KMS-11 (cell line): ENCODE measurements at regions not wholly inside any gene's neighbourhood (a gene's known extent, or its start where the extent isn't known, plus 50 kb on each side); places are given as distances from the start of the nearest gene placed in this dataset.
"Not testable (repeated sequence)": the region's sequence is repeated elsewhere in the genome, so short reads cannot be mapped to it uniquely, and the experiment has no call there.

Experiments
- H2AFZ ChIP-seq: fragments of 200-600 bp; sonication (generic); 2 replicates; pipeline ENCODE4 v1.6.1; 2016; ENCODE audit warnings: antibody characterized with exemption, mixed run types, low read depth
- H3K27ac ChIP-seq: fragments of 200-600 bp; sonication (generic); 2 replicates; pipeline ENCODE4 v1.6.1; 2016; ENCODE audit warnings: mild to moderate bottlenecking, mixed run types
- H3K27me3 ChIP-seq: fragments of 200-600 bp; sonication (generic); 2 replicates; pipeline ENCODE4 v1.6.1; 2017; ENCODE audit warnings: mild to moderate bottlenecking, low read depth, mixed run types, moderate library complexity; ENCODE audit not compliant: insufficient read depth
- H3K36me3 ChIP-seq: fragments of 200-600 bp; sonication (generic); 2 replicates; pipeline ENCODE4 v1.6.1; 2017; ENCODE audit warnings: mild to moderate bottlenecking, mixed run types; ENCODE audit not compliant: insufficient read depth
- H3K4me1 ChIP-seq: fragments of 200-600 bp; sonication (generic); 2 replicates; pipeline ENCODE4 v1.6.1; 2016; ENCODE audit warnings: mild to moderate bottlenecking, low read depth, mixed run types; ENCODE audit not compliant: poor library complexity, severe bottlenecking
- H3K4me2 ChIP-seq: fragments of 200-600 bp; sonication (generic); 2 replicates; pipeline ENCODE4 v1.7.0; 2016; ENCODE audit warnings: mild to moderate bottlenecking, mixed run types
- H3K4me3 ChIP-seq: fragments of 200-600 bp; sonication (generic); IDR thresholded peaks from 2 replicates; pipeline ENCODE4 v1.6.1; 2017; ENCODE audit warnings: low read depth, low read length, mixed read lengths; ENCODE audit not compliant: insufficient read depth
- H3K79me2 ChIP-seq: fragments of 200-600 bp; sonication (generic); 2 replicates; pipeline ENCODE4 v1.6.1; 2016; ENCODE audit warnings: low read depth, mixed run types; ENCODE audit not compliant: insufficient read depth
- H3K9ac ChIP-seq: fragments of 200-600 bp; sonication (generic); 2 replicates; pipeline ENCODE4 v1.6.1; 2016; ENCODE audit warnings: mild to moderate bottlenecking, mixed run types
- H4K20me1 ChIP-seq: fragments of 200-600 bp; sonication (generic); 2 replicates; pipeline ENCODE4 v1.6.1; 2016; ENCODE audit warnings: mild to moderate bottlenecking, mixed run types; ENCODE audit not compliant: insufficient read depth
- TF ChIP-seq, protein P1 (sequence below): fragments of 200-600 bp; sonication (generic); conservative IDR thresholded peaks from 2 replicates; pipeline ENCODE4 v1.6.1; 2017; ENCODE audit warnings: low read depth, mild to moderate bottlenecking, antibody characterized with exemption, low read length, moderate library complexity, mixed read lengths

DNA sequence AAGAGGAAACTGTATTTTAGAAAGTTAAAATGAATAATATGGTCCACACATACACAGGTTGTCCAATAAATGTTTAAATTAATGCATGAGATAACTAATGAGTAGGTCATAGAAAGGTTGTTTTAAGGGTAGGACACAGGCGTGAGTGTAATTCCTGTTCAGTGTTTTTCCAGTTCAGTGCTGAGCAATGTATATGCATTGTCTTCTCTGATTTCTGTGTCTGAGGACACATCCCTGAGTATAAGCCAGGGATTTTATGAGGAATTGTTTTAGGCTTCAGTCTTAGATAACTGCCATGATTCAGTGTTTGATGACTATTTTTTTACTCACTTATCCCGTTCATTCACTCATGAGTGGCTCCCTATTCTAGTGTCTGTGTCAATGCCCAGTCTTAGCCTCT is 298.5 kb upstream of the TBX18 start:
- no peaks in the 10 kb centered on the region for H3K27me3 ChIP-seq
- H3K9ac ChIP-seq, result no peak overlapping the region
- H3K36me3 ChIP-seq, result no peaks in the 10 kb centered on the region
- H3K4me3 ChIP-seq, result no peak overlapping the region
- no peaks in the 10 kb centered on the region for H4K20me1 ChIP-seq
- TF ChIP-seq, protein P1, sequence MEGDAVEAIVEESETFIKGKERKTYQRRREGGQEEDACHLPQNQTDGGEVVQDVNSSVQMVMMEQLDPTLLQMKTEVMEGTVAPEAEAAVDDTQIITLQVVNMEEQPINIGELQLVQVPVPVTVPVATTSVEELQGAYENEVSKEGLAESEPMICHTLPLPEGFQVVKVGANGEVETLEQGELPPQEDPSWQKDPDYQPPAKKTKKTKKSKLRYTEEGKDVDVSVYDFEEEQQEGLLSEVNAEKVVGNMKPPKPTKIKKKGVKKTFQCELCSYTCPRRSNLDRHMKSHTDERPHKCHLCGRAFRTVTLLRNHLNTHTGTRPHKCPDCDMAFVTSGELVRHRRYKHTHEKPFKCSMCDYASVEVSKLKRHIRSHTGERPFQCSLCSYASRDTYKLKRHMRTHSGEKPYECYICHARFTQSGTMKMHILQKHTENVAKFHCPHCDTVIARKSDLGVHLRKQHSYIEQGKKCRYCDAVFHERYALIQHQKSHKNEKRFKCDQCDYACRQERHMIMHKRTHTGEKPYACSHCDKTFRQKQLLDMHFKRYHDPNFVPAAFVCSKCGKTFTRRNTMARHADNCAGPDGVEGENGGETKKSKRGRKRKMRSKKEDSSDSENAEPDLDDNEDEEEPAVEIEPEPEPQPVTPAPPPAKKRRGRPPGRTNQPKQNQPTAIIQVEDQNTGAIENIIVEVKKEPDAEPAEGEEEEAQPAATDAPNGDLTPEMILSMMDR, result no peak
- H3K27ac ChIP-seq, result no peak overlapping the region
- H3K79me2 ChIP-seq, result no peaks in the 10 kb centered on the region
- H2AFZ ChIP-seq, result no peak overlapping the region
- no peak overlapping the region for H3K4me2 ChIP-seq
- no peaks in the 10 kb centered on the region for H3K4me1 ChIP-seq

DNA sequence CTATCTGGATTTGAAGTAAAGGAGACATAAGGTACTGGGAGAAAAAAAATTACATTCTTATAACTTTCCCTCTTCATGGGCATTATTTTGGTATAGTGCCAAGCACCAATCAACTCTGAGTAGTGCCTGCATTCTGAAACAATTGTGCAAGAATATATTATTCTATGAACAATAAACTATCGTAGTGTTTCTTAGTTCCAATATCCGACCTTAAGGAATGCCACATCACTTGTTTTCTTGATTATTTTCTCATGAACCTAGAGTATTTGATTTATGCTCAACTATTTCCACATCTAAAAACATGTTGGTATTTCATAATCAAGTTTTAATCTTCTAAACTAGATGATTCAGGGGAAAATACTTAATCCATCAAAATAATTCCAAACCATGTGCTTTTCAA is 294.4 kb upstream of the TBX18 start:
- TF ChIP-seq, protein P1, result no peak
- no peaks in the 10 kb centered on the region for H3K79me2 ChIP-seq
- H4K20me1 ChIP-seq, result no peaks in the 10 kb centered on the region
- no peak overlapping the region for H3K4me2 ChIP-seq
- no peaks in the 10 kb centered on the region for H3K27me3 ChIP-seq
- H3K27ac ChIP-seq, result no peak overlapping the region
- H3K9ac ChIP-seq, result no peak overlapping the region
- no peak overlapping the region for H2AFZ ChIP-seq
- H3K36me3 ChIP-seq, result no peaks in the 10 kb centered on the region
- no peaks in the 10 kb centered on the region for H3K4me1 ChIP-seq
- H3K4me3 ChIP-seq, result no peak overlapping the region

DNA sequence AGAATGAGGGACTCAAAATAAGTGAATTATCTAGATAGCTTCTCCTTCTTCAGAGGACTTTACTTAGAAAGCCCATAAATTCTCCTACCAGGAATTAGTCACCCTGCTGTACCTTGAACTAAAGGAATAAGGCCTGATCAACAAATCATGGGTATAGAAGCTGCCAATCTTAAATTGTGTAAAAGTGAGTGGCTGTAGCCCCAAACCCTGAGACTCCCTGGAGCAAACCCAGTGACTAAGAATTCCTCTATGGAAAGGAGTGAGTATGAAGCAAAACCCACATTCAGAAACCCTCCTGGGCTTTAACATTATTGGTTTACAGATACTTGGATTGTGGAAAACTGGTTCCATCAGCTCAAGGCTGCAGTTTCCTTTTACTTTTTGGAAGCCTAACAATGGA is 285.8 kb upstream of the TBX18 start:
- Histone ChIP-seq H3K4me1 (no peaks in the 10 kb centered on the region), H3K79me2 (no peaks in the 10 kb centered on the region), H4K20me1 (no peaks in the 10 kb centered on the region), H3K27me3 (no peaks in the 10 kb centered on the region), H3K4me3 (no peak overlapping the region), H3K9ac (no peak overlapping the region), H2AFZ (no peak overlapping the region), H3K36me3 (no peaks in the 10 kb centered on the region), H3K27ac (no peak overlapping the region), H3K4me2 (no peak overlapping the region)
- TF ChIP-seq, protein P1, result no peak

DNA sequence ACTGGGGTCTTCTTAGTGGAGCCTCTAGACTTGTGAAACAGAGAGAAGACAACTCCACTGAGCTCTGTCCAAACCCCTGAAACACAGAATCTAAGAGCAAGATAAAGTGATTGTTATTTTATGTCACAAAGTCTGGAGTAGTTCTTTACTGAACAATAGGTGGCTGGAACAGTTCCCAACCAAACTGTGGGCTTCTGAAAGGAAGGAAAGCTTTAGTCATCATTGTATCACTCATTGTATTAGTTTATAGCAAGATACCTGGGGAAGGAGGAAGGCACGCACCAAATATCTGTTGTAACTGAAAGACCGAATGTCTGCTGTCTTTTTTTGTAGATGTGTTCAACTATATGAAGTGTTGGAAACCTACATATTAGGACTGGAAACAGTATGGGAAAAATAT is 284.9 kb upstream of the TBX18 start:
- no peaks in the 10 kb centered on the region for H3K27me3 ChIP-seq
- TF ChIP-seq, protein P1, result no peak
- H3K4me1 ChIP-seq, result no peaks in the 10 kb centered on the region
- no peak overlapping the region for H3K9ac ChIP-seq
- no peaks in the 10 kb centered on the region for H3K36me3 ChIP-seq
- H4K20me1 ChIP-seq, result no peaks in the 10 kb centered on the region
- H2AFZ ChIP-seq, result no peak overlapping the region
- H3K27ac ChIP-seq, result no peak overlapping the region
- no peaks in the 10 kb centered on the region for H3K79me2 ChIP-seq
- no peak overlapping the region for H3K4me2 ChIP-seq
- no peak overlapping the region for H3K4me3 ChIP-seq

DNA sequence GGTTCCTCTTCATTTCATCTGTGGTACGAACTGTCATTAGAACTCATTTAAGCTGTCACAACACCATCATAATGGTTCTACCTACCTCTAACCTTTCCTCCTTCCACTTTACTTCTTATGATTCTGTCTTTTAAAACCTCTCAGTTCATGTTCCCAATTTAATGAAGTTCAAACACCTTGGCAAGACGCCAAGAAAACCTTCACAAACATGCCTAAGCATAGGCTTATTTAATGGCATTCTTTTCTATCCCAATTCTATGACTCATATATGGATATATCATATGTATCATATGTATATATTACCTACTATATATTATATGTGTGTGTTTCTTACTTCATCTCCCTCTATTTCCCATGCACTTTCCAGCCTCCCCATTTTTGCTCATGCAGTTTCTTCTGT is 283.4 kb upstream of the TBX18 start:
- TF ChIP-seq, protein P1, result no peak
- Histone ChIP-seq H3K27ac (no peak overlapping the region), H3K36me3 (no peaks in the 10 kb centered on the region), H3K79me2 (no peaks in the 10 kb centered on the region), H3K4me3 (no peak overlapping the region), H3K4me1 (no peaks in the 10 kb centered on the region), H3K4me2 (no peak overlapping the region), H3K27me3 (no peaks in the 10 kb centered on the region), H2AFZ (no peak overlapping the region), H3K9ac (no peak overlapping the region), H4K20me1 (no peaks in the 10 kb centered on the region)

DNA sequence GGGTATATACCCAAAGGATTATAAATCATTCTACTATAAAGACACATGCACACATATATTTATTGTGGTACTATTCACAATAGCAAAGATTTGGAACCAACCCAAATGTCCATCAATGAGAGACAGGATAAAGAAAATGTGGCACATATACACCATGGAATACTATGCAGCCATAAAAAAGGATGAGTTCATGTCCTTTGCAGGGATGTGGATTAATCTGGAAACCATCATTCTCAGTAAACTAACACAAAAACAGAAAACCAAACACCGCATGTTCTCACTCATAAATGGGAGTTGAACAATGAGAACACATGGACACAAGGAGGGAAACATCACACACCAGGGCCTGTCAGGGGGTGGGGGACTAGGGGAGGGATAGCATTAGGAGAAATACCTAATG is 281.4 kb upstream of the TBX18 start:
- not testable (repeated sequence) for H3K4me2 ChIP-seq, H3K79me2 ChIP-seq, H2AFZ ChIP-seq, H3K36me3 ChIP-seq, H3K4me3 ChIP-seq, H3K9ac ChIP-seq, H3K27me3 ChIP-seq, H3K27ac ChIP-seq, H3K4me1 ChIP-seq, H4K20me1 ChIP-seq
